ENCODE measurements at regions not wholly inside any gene's neighbourhood (a gene's known extent, or its start where the extent isn't known, plus 50 kb on each side); places are given as distances from the start of the nearest gene placed in this dataset.

- H3K9me3 ChIP-seq: no peaks in the 10 kb centered on the region
- H3K36me3 ChIP-seq: no peaks in the 10 kb centered on the region
- ATAC-seq: no peak
- TF ChIP-seq, protein P1, sequence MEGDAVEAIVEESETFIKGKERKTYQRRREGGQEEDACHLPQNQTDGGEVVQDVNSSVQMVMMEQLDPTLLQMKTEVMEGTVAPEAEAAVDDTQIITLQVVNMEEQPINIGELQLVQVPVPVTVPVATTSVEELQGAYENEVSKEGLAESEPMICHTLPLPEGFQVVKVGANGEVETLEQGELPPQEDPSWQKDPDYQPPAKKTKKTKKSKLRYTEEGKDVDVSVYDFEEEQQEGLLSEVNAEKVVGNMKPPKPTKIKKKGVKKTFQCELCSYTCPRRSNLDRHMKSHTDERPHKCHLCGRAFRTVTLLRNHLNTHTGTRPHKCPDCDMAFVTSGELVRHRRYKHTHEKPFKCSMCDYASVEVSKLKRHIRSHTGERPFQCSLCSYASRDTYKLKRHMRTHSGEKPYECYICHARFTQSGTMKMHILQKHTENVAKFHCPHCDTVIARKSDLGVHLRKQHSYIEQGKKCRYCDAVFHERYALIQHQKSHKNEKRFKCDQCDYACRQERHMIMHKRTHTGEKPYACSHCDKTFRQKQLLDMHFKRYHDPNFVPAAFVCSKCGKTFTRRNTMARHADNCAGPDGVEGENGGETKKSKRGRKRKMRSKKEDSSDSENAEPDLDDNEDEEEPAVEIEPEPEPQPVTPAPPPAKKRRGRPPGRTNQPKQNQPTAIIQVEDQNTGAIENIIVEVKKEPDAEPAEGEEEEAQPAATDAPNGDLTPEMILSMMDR (IDR thresholded peaks at IDR 0.05): no peak
- TF ChIP-seq POLR2A (IDR thresholded peaks at IDR 0.05): no peak
- H3K27ac ChIP-seq: no peak overlapping the region
- DNase-seq: no peak
- WGBS (ENCODE audit: insufficient coverage, low coverage, low lambda C conversion rate, missing lambda C conversion rate): 77% methylated on average over 4 of the region's 5 CpGs
- no peaks in the 10 kb centered on the region for H3K4me1 ChIP-seq
- no peak overlapping the region for H3K4me3 ChIP-seq
- intact Hi-C loops (cut with DNase I): no loop called here
- H3K27me3 ChIP-seq: no peaks in the 10 kb centered on the region
Measured at GRCh38 chr5:158209219-158209908, 350.4 kb upstream of the CLINT1 start.

GRCh38 chr5:158207733-158208132 is 348.8 kb upstream of the CLINT1 start:
- Histone ChIP-seq H3K4me3 (no peak overlapping the region), H3K27ac (no peak overlapping the region), H3K27me3 (no peaks in the 10 kb centered on the region), H3K36me3 (no peaks in the 10 kb centered on the region), H3K9me3 (no peaks in the 10 kb centered on the region), H3K4me1 (no peaks in the 10 kb centered on the region)
- DNase-seq (no peak), ATAC-seq (no peak)
- intact Hi-C loops (cut with DNase I): no loop called here
- 79% methylated on average over 7 of the region's 10 CpGs for WGBS (ENCODE audit: insufficient coverage, low coverage, low lambda C conversion rate, missing lambda C conversion rate)
- TF ChIP-seq POLR2A (IDR thresholded peaks at IDR 0.05): no peak
- TF ChIP-seq, protein P1 (IDR thresholded peaks at IDR 0.05): no peak

DNA sequence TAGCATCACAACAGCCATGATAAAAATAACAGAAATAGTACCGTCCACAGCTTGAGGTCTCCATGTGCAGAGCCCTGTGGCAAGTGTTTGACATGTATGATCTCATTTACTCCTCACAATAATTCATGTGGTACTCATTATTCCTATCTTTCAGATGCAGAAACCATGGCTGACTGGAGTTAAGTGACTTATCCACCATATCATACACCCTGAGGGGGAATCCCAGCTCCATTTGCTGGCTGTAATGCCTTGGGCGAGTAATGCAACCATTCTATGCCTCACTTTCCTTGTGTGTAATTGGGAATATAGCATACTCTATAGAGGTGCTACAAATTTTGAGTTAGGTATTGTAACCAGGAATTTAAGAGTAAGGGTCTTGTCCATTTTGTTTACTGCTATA is 347.0 kb upstream of the CLINT1 start:
- no peak for DNase-seq
- H3K27me3 ChIP-seq: no peaks in the 10 kb centered on the region
- H3K4me3 ChIP-seq: no peak overlapping the region
- no peak overlapping the region for H3K27ac ChIP-seq
- TF ChIP-seq, protein P1 (IDR thresholded peaks at IDR 0.05): no peak
- no peak for TF ChIP-seq POLR2A (IDR thresholded peaks at IDR 0.05)
- WGBS (ENCODE audit: insufficient coverage, low coverage, low lambda C conversion rate, missing lambda C conversion rate): 85% methylated on average over 2 of the region's 2 CpGs
- no peaks in the 10 kb centered on the region for H3K36me3 ChIP-seq
- intact Hi-C loops (cut with DNase I): no loop called here
- no peaks in the 10 kb centered on the region for H3K9me3 ChIP-seq
- no peak for ATAC-seq
- no peaks in the 10 kb centered on the region for H3K4me1 ChIP-seq

DNA sequence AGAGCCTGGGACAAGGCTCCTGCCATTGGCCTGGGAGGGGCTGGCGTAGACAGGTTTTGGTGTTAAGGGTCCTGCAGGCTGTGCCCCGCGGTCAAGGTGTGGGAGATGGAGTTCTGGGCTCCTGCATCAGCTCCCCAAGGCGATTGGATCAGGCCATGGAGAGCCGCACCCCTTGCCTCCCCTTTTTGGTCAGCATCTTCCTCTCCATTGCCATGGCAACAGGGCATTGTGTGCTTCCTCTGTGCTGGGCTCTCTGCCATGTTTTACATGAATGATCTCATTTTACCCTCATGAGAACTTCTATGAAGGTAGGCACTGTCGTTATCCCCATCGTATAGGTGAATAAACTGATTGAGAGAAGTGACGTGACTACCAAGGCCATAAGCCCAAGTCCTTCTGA is 344.3 kb upstream of the CLINT1 start:
- ATAC-seq (no peak), DNase-seq (no peak)
- no peak overlapping the region for H3K4me3 ChIP-seq
- H3K27me3 ChIP-seq: no peaks in the 10 kb centered on the region
- H3K36me3 ChIP-seq: no peaks in the 10 kb centered on the region
- intact Hi-C loops (cut with DNase I): no loop called here
- TF ChIP-seq POLR2A (IDR thresholded peaks at IDR 0.05): no peak
- TF ChIP-seq, protein P1 (IDR thresholded peaks at IDR 0.05): no peak
- no peaks in the 10 kb centered on the region for H3K9me3 ChIP-seq
- 73% methylated on average over 8 of the region's 8 CpGs for WGBS (ENCODE audit: insufficient coverage, low coverage, low lambda C conversion rate, missing lambda C conversion rate)
- no peaks in the 10 kb centered on the region for H3K4me1 ChIP-seq
- H3K27ac ChIP-seq: no peak overlapping the region
